PC-9 (cell line): ENCODE measurements at regions not wholly inside any gene's neighbourhood (a gene's known extent, or its start where the extent isn't known, plus 50 kb on each side); places are given as distances from the start of the nearest gene placed in this dataset.

ENCODE experiments used
- EZH2 ChIP-seq: fragments of 200-600 bp; sonication (generic); IDR thresholded peaks from 2 replicates; pipeline ENCODE4 v1.8.0; 2017; ENCODE audit warnings: antibody characterized with exemption, low read depth
- TF ChIP-seq, protein P1 (sequence below): fragments of 200-600 bp; sonication (generic); conservative IDR thresholded peaks from 2 replicates; pipeline ENCODE4 v1.6.1; 2017; ENCODE audit warnings: mixed run types, antibody characterized with exemption, mild to moderate bottlenecking, moderate library complexity

DNA sequence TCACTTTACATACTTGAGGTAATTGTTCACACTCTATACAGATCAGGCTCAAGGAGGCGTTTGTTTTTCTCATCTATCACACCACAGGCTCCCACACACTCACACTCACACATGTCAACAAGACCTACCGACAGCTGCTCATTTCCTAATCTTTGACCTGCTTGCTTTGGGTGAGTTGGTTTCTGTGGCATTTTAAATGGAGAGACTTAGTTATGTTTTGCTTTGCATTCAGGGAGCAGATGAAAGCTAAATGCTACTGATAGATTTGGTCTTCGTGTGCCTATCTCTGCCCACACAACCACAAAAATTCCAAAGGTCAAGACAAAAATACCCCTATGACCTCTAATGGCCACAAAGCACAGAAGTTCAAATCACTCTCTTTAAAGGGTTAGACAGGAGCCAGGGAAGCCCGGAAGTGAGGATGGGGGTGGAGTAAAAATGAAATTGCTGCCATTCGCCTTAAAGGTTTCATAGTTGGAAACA, 203.5 kb upstream of the G2E3 start:
- TF ChIP-seq, protein P1, sequence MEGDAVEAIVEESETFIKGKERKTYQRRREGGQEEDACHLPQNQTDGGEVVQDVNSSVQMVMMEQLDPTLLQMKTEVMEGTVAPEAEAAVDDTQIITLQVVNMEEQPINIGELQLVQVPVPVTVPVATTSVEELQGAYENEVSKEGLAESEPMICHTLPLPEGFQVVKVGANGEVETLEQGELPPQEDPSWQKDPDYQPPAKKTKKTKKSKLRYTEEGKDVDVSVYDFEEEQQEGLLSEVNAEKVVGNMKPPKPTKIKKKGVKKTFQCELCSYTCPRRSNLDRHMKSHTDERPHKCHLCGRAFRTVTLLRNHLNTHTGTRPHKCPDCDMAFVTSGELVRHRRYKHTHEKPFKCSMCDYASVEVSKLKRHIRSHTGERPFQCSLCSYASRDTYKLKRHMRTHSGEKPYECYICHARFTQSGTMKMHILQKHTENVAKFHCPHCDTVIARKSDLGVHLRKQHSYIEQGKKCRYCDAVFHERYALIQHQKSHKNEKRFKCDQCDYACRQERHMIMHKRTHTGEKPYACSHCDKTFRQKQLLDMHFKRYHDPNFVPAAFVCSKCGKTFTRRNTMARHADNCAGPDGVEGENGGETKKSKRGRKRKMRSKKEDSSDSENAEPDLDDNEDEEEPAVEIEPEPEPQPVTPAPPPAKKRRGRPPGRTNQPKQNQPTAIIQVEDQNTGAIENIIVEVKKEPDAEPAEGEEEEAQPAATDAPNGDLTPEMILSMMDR = no peak
- TF ChIP-seq EZH2 = no peak
